ENCODE measurements at regions not wholly inside any gene's neighbourhood (a gene's known extent, or its start where the extent isn't known, plus 50 kb on each side); places are given as distances from the start of the nearest gene placed in this dataset.
A peak's percentile ranks its signal among the peaks of the same experiment; 100 is the strongest.

GRCh38 chr3:118097226-118097625 is 937.4 kb downstream of the IGSF11 start:
- no peak for TF ChIP-seq CTCF (conservative IDR thresholded peaks at IDR 0.05; ENCODE audit: low read depth, low read length)
- Histone ChIP-seq H4K20me1 (ENCODE audit: insufficient read depth) (no peaks in the 10 kb centered on the region), H3K9ac (no peak overlapping the region)

DNA sequence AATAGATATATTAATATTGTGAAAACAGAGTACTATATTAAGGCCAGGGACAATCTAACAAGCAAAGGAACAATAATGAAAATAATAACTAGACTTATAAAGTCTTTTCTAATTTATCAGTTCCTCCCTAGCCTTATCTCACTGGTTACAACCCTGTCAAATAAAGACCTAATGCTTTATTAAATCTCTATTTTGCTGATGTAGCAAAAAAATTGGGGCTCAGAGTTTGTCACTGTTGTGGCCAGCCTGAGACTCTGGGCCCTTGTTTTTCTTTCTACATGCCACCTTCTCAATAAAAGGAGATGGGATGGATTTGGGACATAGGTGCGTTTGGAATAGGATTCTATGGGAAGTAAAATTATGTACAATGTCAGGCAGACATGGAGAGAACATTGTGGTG is 937.0 kb downstream of the IGSF11 start:
- H3K79me2 ChIP-seq (ENCODE audit: insufficient read depth, low read depth) = no peaks in the 10 kb centered on the region
- H3K4me1 ChIP-seq (ENCODE audit: low read depth, poor library complexity, severe bottlenecking) = peaks cover 16% of the 10 kb centered on the region
- no peaks in the 10 kb centered on the region for H3K36me3 ChIP-seq (ENCODE audit: insufficient read depth)
- H3K4me2 ChIP-seq = no peak overlapping the region
- no peaks in the 10 kb centered on the region for H4K20me1 ChIP-seq (ENCODE audit: insufficient read depth)
- no peaks in the 10 kb centered on the region for H3K27me3 ChIP-seq (ENCODE audit: insufficient read depth, low read depth)
- no peak overlapping the region for H3K9ac ChIP-seq
- no peak overlapping the region for H3K27ac ChIP-seq
- H3K4me3 ChIP-seq (IDR thresholded peaks at IDR 0.05; ENCODE audit: insufficient read depth, low read depth, low read length) = no peak overlapping the region
- H2AFZ ChIP-seq (ENCODE audit: low read depth) = no peak overlapping the region
- no peak for TF ChIP-seq CTCF (conservative IDR thresholded peaks at IDR 0.05; ENCODE audit: low read depth, low read length)

More at GRCh38 chr3:118097226-118097625, 937.4 kb downstream of the IGSF11 start:
- Histone ChIP-seq H3K27me3 (ENCODE audit: insufficient read depth, low read depth) (no peaks in the 10 kb centered on the region), H3K4me3 (IDR thresholded peaks at IDR 0.05; ENCODE audit: insufficient read depth, low read depth, low read length) (no peak overlapping the region), H3K36me3 (ENCODE audit: insufficient read depth) (no peaks in the 10 kb centered on the region), H3K4me2 (no peak overlapping the region), H3K27ac (no peak overlapping the region), H2AFZ (ENCODE audit: low read depth) (no peak overlapping the region), H3K79me2 (ENCODE audit: insufficient read depth, low read depth) (no peaks in the 10 kb centered on the region), H3K4me1 (ENCODE audit: low read depth, poor library complexity, severe bottlenecking) (peaks cover 12% of the 10 kb centered on the region)

GRCh38 chr3:118098827-118099226 is 935.8 kb downstream of the IGSF11 start:
- H3K4me2 ChIP-seq = no peak overlapping the region
- H3K36me3 ChIP-seq (ENCODE audit: insufficient read depth) = no peaks in the 10 kb centered on the region
- no peak overlapping the region for H3K27ac ChIP-seq
- H4K20me1 ChIP-seq (ENCODE audit: insufficient read depth) = no peaks in the 10 kb centered on the region
- H3K4me1 ChIP-seq (ENCODE audit: low read depth, poor library complexity, severe bottlenecking) = peaks cover 28% of the 10 kb centered on the region
- H3K9ac ChIP-seq = no peak overlapping the region
- H3K4me3 ChIP-seq (IDR thresholded peaks at IDR 0.05; ENCODE audit: insufficient read depth, low read depth, low read length) = no peak overlapping the region
- no peaks in the 10 kb centered on the region for H3K27me3 ChIP-seq (ENCODE audit: insufficient read depth, low read depth)
- H3K79me2 ChIP-seq (ENCODE audit: insufficient read depth, low read depth) = no peaks in the 10 kb centered on the region
- no peak overlapping the region for H2AFZ ChIP-seq (ENCODE audit: low read depth)
- no peak for TF ChIP-seq CTCF (conservative IDR thresholded peaks at IDR 0.05; ENCODE audit: low read depth, low read length)

DNA sequence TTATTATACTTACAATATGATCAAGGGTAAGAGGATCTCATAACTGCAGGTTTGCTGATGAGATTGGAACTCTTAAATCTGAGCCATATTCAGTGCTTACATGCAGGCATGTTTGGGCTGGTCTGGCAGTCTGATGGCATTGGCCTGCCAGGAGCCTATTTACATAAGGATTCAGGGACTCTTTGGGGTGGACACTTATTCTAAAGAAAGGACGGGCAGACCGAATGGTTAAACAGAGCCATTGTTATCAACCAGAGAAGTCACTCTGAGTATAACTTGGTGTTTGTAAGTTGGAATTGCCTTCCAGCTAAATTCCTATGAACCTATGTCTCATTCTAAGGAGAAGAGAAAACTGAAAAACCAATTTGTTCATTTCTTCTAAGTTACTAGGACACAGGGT is 932.8 kb downstream of the IGSF11 start:
- H3K4me2 ChIP-seq = peak overlapping the region; percentile 89
- no peak overlapping the region for H2AFZ ChIP-seq (ENCODE audit: low read depth)
- no peaks in the 10 kb centered on the region for H3K27me3 ChIP-seq (ENCODE audit: insufficient read depth, low read depth)
- H3K36me3 ChIP-seq (ENCODE audit: insufficient read depth) = no peaks in the 10 kb centered on the region
- peaks cover 35% of the 10 kb centered on the region for H3K4me1 ChIP-seq (ENCODE audit: low read depth, poor library complexity, severe bottlenecking)
- H3K79me2 ChIP-seq (ENCODE audit: insufficient read depth, low read depth) = no peaks in the 10 kb centered on the region
- H3K27ac ChIP-seq = no peak overlapping the region
- no peak overlapping the region for H3K9ac ChIP-seq
- no peaks in the 10 kb centered on the region for H4K20me1 ChIP-seq (ENCODE audit: insufficient read depth)
- peak overlapping the region; percentile 39 for H3K4me3 ChIP-seq (IDR thresholded peaks at IDR 0.05; ENCODE audit: insufficient read depth, low read depth, low read length)
- TF ChIP-seq CTCF (conservative IDR thresholded peaks at IDR 0.05; ENCODE audit: low read depth, low read length) = no peak

All from KMS-11 (cell line).